Activated CD4-positive, alpha-beta T cell treated with anti-CD3 and anti-CD28 coated beads for 48 hours (primary cell): ENCODE measurements at regions not wholly inside any gene's neighbourhood (a gene's known extent, or its start where the extent isn't known, plus 50 kb on each side); places are given as distances from the start of the nearest gene placed in this dataset.
A peak's percentile ranks its signal among the peaks of the same experiment; 100 is the strongest.
"Not testable (repeated sequence)": the region's sequence is repeated elsewhere in the genome, so short reads cannot be mapped to it uniquely, and the experiment has no call there.

Experiments used
- DNase-seq: peaks from one replicate; pipeline ENCODE4 v3.0.0-alpha.2; 2020

GRCh38 chr9:105984714-105985113 lies 290.4 kb downstream of the TMEM38B start:
- DNase-seq = no peak

- no peak for DNase-seq
Observed at GRCh38 chr9:105993116-105993854, 298.9 kb downstream of the TMEM38B start.

GRCh38 chr9:105993921-105994715 lies 299.8 kb downstream of the TMEM38B start:
- DNase-seq = no peak

GRCh38 chr9:105994970-105995369 lies 300.6 kb downstream of the TMEM38B start:
- peak; percentile 3 for DNase-seq

GRCh38 chr9:106017198-106017740 lies 322.9 kb downstream of the TMEM38B start:
- no peak for DNase-seq

- no peak for DNase-seq
Observed at GRCh38 chr9:106019039-106019680, 324.8 kb downstream of the TMEM38B start.

- no peak for DNase-seq
Observed at GRCh38 chr9:106019702-106020101, 325.4 kb downstream of the TMEM38B start.

- DNase-seq = no peak
Observed at GRCh38 chr9:106020186-106020585, 325.8 kb downstream of the TMEM38B start.

- no peak for DNase-seq
Observed at GRCh38 chr9:106023455-106023854, 329.1 kb downstream of the TMEM38B start.

- DNase-seq = no peak
Observed at GRCh38 chr9:106025453-106025852, 331.1 kb downstream of the TMEM38B start.

GRCh38 chr9:106030146-106030545 lies 335.8 kb downstream of the TMEM38B start:
- not testable (repeated sequence) for DNase-seq

- no peak for DNase-seq
Observed at GRCh38 chr9:106032978-106033377, 338.6 kb downstream of the TMEM38B start.

- no peak for DNase-seq
Observed at GRCh38 chr9:106035806-106036205, 341.5 kb downstream of the TMEM38B start.

GRCh38 chr9:106038266-106039001 lies 344.1 kb downstream of the TMEM38B start:
- DNase-seq = no peak

GRCh38 chr9:106039151-106039935 lies 345.0 kb downstream of the TMEM38B start:
- no peak for DNase-seq

- not testable (repeated sequence) for DNase-seq
Observed at GRCh38 chr9:106041920-106042319, 347.6 kb downstream of the TMEM38B start.

- DNase-seq = no peak
Observed at GRCh38 chr9:106051545-106051944, 357.2 kb downstream of the TMEM38B start.

GRCh38 chr9:106052166-106052565 lies 357.8 kb downstream of the TMEM38B start:
- DNase-seq = no peak

GRCh38 chr9:106052735-106053134 lies 358.4 kb downstream of the TMEM38B start:
- DNase-seq = no peak

- DNase-seq = no peak
Observed at GRCh38 chr9:106056328-106056727, 362.0 kb downstream of the TMEM38B start.

- no peak for DNase-seq
Observed at GRCh38 chr9:106058460-106058859, 364.1 kb downstream of the TMEM38B start.

GRCh38 chr9:106059886-106060285 lies 365.5 kb downstream of the TMEM38B start:
- no peak for DNase-seq
